T-cell (primary cell): ENCODE measurements at regions not wholly inside any gene's neighbourhood (a gene's known extent, or its start where the extent isn't known, plus 50 kb on each side); places are given as distances from the start of the nearest gene placed in this dataset.
A peak's percentile ranks its signal among the peaks of the same experiment; 100 is the strongest.

Source experiments
- ATAC-seq, 4 experiments: fragments of 200-7000 bp in 3 of 4; fragments of 150-1000 bp in 1 of 4; cut with Tn5 transposase; replicated peaks in 1 of 4; 1 replicate in 3 of 4; 2 replicates in 1 of 4; pipeline ENCODE4 v1.10.0; 2021; ENCODE audit warnings: moderate library complexity in 3 of 4, mild to moderate bottlenecking in 2 of 4, moderate number of reproducible peaks in 1 of 4
- CTCF ChIA-PET, 2 donors: fragments of 300-600 bp; sonication (Branson Sonifier 250); formaldehyde crosslinking; loops; one replicate each; lab custom pipeline; 2022; ENCODE audit warnings: antibody characterized with exemption in 2 of 2; lab: Charles Lee
- POLR2A ChIA-PET, 2 donors: fragments of 300-600 bp; sonication (Branson Sonifier 250); formaldehyde crosslinking; loops; one replicate each; lab custom pipeline; 2022; ENCODE audit warnings: antibody characterized with exemption in 2 of 2; lab: Charles Lee
- DNase-seq, 35 experiments: peaks; one replicate each; pipeline versions ENCODE4 v3.0.0 to v3.0.0-alpha.2; 2013 to 2023
- H3K27ac ChIP-seq: one replicate; pipeline ENCODE4 v1.5.1; 2013; ENCODE audit warnings: low read length
- H3K27me3 ChIP-seq, 2 experiments: replicated peaks in 1 of 2; 1 replicate in 1 of 2; 2 replicates in 1 of 2; pipeline versions ENCODE4 v1.6.1 to v1.7.0; 2013; ENCODE audit warnings: low read length in 1 of 2, mixed read lengths in 1 of 2; ENCODE audit not compliant: control insufficient read depth in 2 of 2, insufficient read depth in 2 of 2; ENCODE audit errors: extremely low read depth in 1 of 2
- H3K36me3 ChIP-seq, 2 donors: 1 replicate in 1 of 2; 2 replicates in 1 of 2; pipeline versions ENCODE4 v1.6.1 to v1.7.0; 2013; ENCODE audit warnings: low read length in 1 of 2; ENCODE audit not compliant: control insufficient read depth in 2 of 2, insufficient read depth in 1 of 2; ENCODE audit errors: extremely low read depth in 1 of 2
- H3K4me1 ChIP-seq, 2 experiments: 1 replicate in 1 of 2; 2 replicates in 1 of 2; pipeline versions ENCODE4 v1.6.1 to v1.7.0; 2013; ENCODE audit warnings: low read length in 2 of 2, mixed read lengths in 1 of 2; ENCODE audit not compliant: insufficient read depth in 2 of 2, control insufficient read depth in 1 of 2; ENCODE audit errors: extremely low read depth in 1 of 2
- H3K4me3 ChIP-seq, 2 donors: 1 replicate in 1 of 2; 2 replicates in 1 of 2; pipeline versions ENCODE4 v1.5.1 to v1.7.0; 2013; ENCODE audit warnings: mild to moderate bottlenecking in 2 of 2, low read length in 1 of 2, moderate library complexity in 1 of 2; ENCODE audit not compliant: control insufficient read depth in 1 of 2; ENCODE audit errors: extremely low read depth in 1 of 2
- H3K9me3 ChIP-seq: 2 replicates; pipeline ENCODE4 v1.7.0; 2013
- H3K27ac Mint-ChIP-seq, 2 donors: one replicate each; pipeline ENCODE4 v1.8.0; 2020 to 2021; ENCODE audit warnings: mild to moderate bottlenecking in 2 of 2, mixed read lengths in 2 of 2
- H3K27me3 Mint-ChIP-seq, 2 donors: one replicate each; pipeline ENCODE4 v1.8.0; 2021 to 2022; ENCODE audit warnings: mixed read lengths in 2 of 2
- H3K36me3 Mint-ChIP-seq: one replicate; pipeline ENCODE4 v1.8.0; 2021; ENCODE audit warnings: mixed read lengths
- H3K4me1 Mint-ChIP-seq, 3 donors: one replicate each; pipeline ENCODE4 v1.8.0; 2020 to 2022; ENCODE audit warnings: mixed read lengths in 3 of 3, mild to moderate bottlenecking in 1 of 3
- H3K4me3 Mint-ChIP-seq, 3 donors: one replicate each; pipeline ENCODE4 v1.8.0; 2020 to 2022; ENCODE audit warnings: mild to moderate bottlenecking in 3 of 3, mixed read lengths in 3 of 3, moderate library complexity in 3 of 3
- H3K9me3 Mint-ChIP-seq, 3 donors: one replicate each; pipeline ENCODE4 v1.8.0; 2020 to 2022; ENCODE audit warnings: mixed read lengths in 3 of 3
- WGBS: methylation state at CpG from one replicate; pipeline ENCODE4 v1.1.5; 2013; ENCODE audit warnings: missing lambda C conversion rate; ENCODE audit not compliant: insufficient coverage; 5-methylcytosine and 5-hydroxymethylcytosine counted together

- no peak for ATAC-seq
- no peaks in the 10 kb centered on the region for H3K27me3 Mint-ChIP-seq
- WGBS = 93% methylated on average over 2 of the region's 2 CpGs
Observed at GRCh38 chr4:89483833-89484232, 176.2 kb upstream of the GPRIN3 start.

GRCh38 chr4:89482926-89483595 is 175.5 kb upstream of the GPRIN3 start:
- CTCF ChIA-PET = interaction anchor here in 1 of 2 donors (0.6 kb wide), 1 partner anchor 217 kb away, joined by 5 read pairs; no protein-coding TSS in a partner anchor
- DNase-seq = no peak
- no peak overlapping the region for H3K4me3 Mint-ChIP-seq

More at GRCh38 chr4:89483833-89484232, 176.2 kb upstream of the GPRIN3 start:
- H3K27ac ChIP-seq = no peak overlapping the region
- no peak overlapping the region for H3K27ac Mint-ChIP-seq
- CTCF ChIA-PET = interaction anchor here in 1 of 2 donors (0.6 kb wide), 1 partner anchor 216 kb away, joined by 5 read pairs; no protein-coding TSS in a partner anchor
- POLR2A ChIA-PET = no interaction called here
- no peaks in the 10 kb centered on the region for H3K9me3 ChIP-seq
- no peaks in the 10 kb centered on the region for H3K4me1 Mint-ChIP-seq
- H3K36me3 ChIP-seq = no peaks in the 10 kb centered on the region
- peaks cover 4 to 7% (median 5%) of the 10 kb centered on the region in 3 donors for H3K9me3 Mint-ChIP-seq
- no peaks in the 10 kb centered on the region for H3K27me3 ChIP-seq
- no peaks in the 10 kb centered on the region for H3K4me1 ChIP-seq
- no peaks in the 10 kb centered on the region for H3K36me3 Mint-ChIP-seq
- no peak overlapping the region for H3K4me3 ChIP-seq
- no peak for DNase-seq
- no peak overlapping the region for H3K4me3 Mint-ChIP-seq

GRCh38 chr4:89482251-89482650 is 174.7 kb upstream of the GPRIN3 start:
- no peak overlapping the region for H3K4me3 Mint-ChIP-seq
- ATAC-seq (no peak), DNase-seq (peak in 1 of 35 experiments; percentile 19)
- H3K27me3 Mint-ChIP-seq = no peaks in the 10 kb centered on the region
- CTCF ChIA-PET = no interaction called here
- H3K36me3 Mint-ChIP-seq = no peaks in the 10 kb centered on the region
- no peaks in the 10 kb centered on the region for H3K4me1 Mint-ChIP-seq
- no peak overlapping the region for H3K27ac ChIP-seq
- H3K27me3 ChIP-seq = no peaks in the 10 kb centered on the region
- H3K4me1 ChIP-seq = no peaks in the 10 kb centered on the region
- no peak overlapping the region for H3K27ac Mint-ChIP-seq
- no peak overlapping the region for H3K4me3 ChIP-seq
- no peaks in the 10 kb centered on the region for H3K9me3 ChIP-seq
- peaks cover 4 to 7% (median 5%) of the 10 kb centered on the region in 3 donors for H3K9me3 Mint-ChIP-seq
- POLR2A ChIA-PET = interaction anchor here (0.6 to 0.7 kb wide), 2 partner anchors 13 to 354 kb away, joined by 3 read pairs; no protein-coding TSS in a partner anchor
- no peaks in the 10 kb centered on the region for H3K36me3 ChIP-seq

More at GRCh38 chr4:89482926-89483595, 175.5 kb upstream of the GPRIN3 start:
- H3K27me3 Mint-ChIP-seq = no peaks in the 10 kb centered on the region
- Histone ChIP-seq H3K4me3 (no peak overlapping the region), H3K9me3 (no peaks in the 10 kb centered on the region), H3K36me3 (no peaks in the 10 kb centered on the region), H3K27me3 (no peaks in the 10 kb centered on the region), H3K4me1 (no peaks in the 10 kb centered on the region), H3K27ac (no peak overlapping the region)
- no peaks in the 10 kb centered on the region for H3K36me3 Mint-ChIP-seq
- POLR2A ChIA-PET = interaction anchor here in 1 of 2 donors (0.6 kb wide), 1 partner anchor 354 kb away, joined by 3 read pairs; no protein-coding TSS in a partner anchor
- WGBS = 97% methylated on average over 4 of the region's 8 CpGs
- no peak overlapping the region for H3K27ac Mint-ChIP-seq
- H3K9me3 Mint-ChIP-seq = peaks cover 4 to 7% (median 5%) of the 10 kb centered on the region in 3 donors
- H3K4me1 Mint-ChIP-seq = no peaks in the 10 kb centered on the region
- ATAC-seq = no peak

- peaks cover 17 to 27% (median 21%) of the 10 kb centered on the region in 3 donors for H3K4me1 Mint-ChIP-seq
- DNase-seq (peak in 3 of 35 experiments; percentile 1 to 34 (median 2)), ATAC-seq (peak; percentile 85 to 93 (median 90))
- H3K36me3 Mint-ChIP-seq = no peaks in the 10 kb centered on the region
- peak overlapping the region; percentile 3 to 29 (median 14) for H3K4me3 Mint-ChIP-seq
- H3K27me3 Mint-ChIP-seq = no peaks in the 10 kb centered on the region
- Histone ChIP-seq H3K9me3 (no peaks in the 10 kb centered on the region), H3K27me3 (no peaks in the 10 kb centered on the region), H3K4me3 (no peak overlapping the region), H3K27ac (no peak overlapping the region), H3K36me3 (no peaks in the 10 kb centered on the region), H3K4me1 (peaks cover 0 to 7% of the 10 kb centered on the region in 2 experiments)
- POLR2A ChIA-PET = interaction anchor here in 1 of 2 donors (1.0 kb wide), 1 partner anchor 53 kb away, joined by 3 read pairs; no protein-coding TSS in a partner anchor
- CTCF ChIA-PET = interaction anchor here in 1 of 2 donors (0.6 kb wide), 1 partner anchor 433 kb away, joined by 3 read pairs; no protein-coding TSS in a partner anchor
- peak overlapping the region; percentile 45 to 74 for H3K27ac Mint-ChIP-seq
- no CpG with 5 or more reads among the region's 5 CpGs for WGBS
- no peaks in the 10 kb centered on the region for H3K9me3 Mint-ChIP-seq
Observed at GRCh38 chr4:89469930-89470375, 162.4 kb upstream of the GPRIN3 start.

GRCh38 chr4:89469516-89469915 is 161.9 kb upstream of the GPRIN3 start:
- Histone ChIP-seq H3K4me3 (no peak overlapping the region), H3K4me1 (peaks cover 0 to 7% of the 10 kb centered on the region in 2 experiments), H3K27ac (no peak overlapping the region), H3K36me3 (no peaks in the 10 kb centered on the region), H3K9me3 (no peaks in the 10 kb centered on the region), H3K27me3 (no peaks in the 10 kb centered on the region)
- no peaks in the 10 kb centered on the region for H3K27me3 Mint-ChIP-seq
- H3K36me3 Mint-ChIP-seq = no peaks in the 10 kb centered on the region
- ATAC-seq (no peak), DNase-seq (no peak)
- H3K27ac Mint-ChIP-seq = peak overlapping the region; percentile 45 to 74
- H3K4me3 Mint-ChIP-seq = peak overlapping the region in 1 of 3 donors; percentile 29
- POLR2A ChIA-PET = interaction anchor here in 1 of 2 donors (0.6 to 1.0 kb wide), 2 partner anchors 13 to 54 kb away, joined by 3 read pairs; no protein-coding TSS in a partner anchor
- peaks cover 17 to 27% (median 21%) of the 10 kb centered on the region in 3 donors for H3K4me1 Mint-ChIP-seq
- CTCF ChIA-PET = interaction anchor here in 1 of 2 donors (0.6 kb wide), 1 partner anchor 433 kb away, joined by 3 read pairs; no protein-coding TSS in a partner anchor
- no peaks in the 10 kb centered on the region for H3K9me3 Mint-ChIP-seq

- Mint-ChIP-seq H3K27ac (no peak overlapping the region), H3K4me1 (peaks cover 17 to 27% (median 21%) of the 10 kb centered on the region in 3 donors), H3K36me3 (no peaks in the 10 kb centered on the region), H3K4me3 (no peak overlapping the region), H3K27me3 (no peaks in the 10 kb centered on the region), H3K9me3 (no peaks in the 10 kb centered on the region)
- POLR2A ChIA-PET = interaction anchor here in 1 of 2 donors (1.0 kb wide), 1 partner anchor 55 kb away, joined by 3 read pairs; no protein-coding TSS in a partner anchor
- 64% methylated on average over 2 of the region's 2 CpGs for WGBS
- no peak overlapping the region for H3K27ac ChIP-seq
- ATAC-seq = no peak
- no peak overlapping the region for H3K4me3 ChIP-seq
- no peaks in the 10 kb centered on the region for H3K36me3 ChIP-seq
- no peaks in the 10 kb centered on the region for H3K27me3 ChIP-seq
- DNase-seq = no peak
- H3K9me3 ChIP-seq = no peaks in the 10 kb centered on the region
- H3K4me1 ChIP-seq = peaks cover 0 to 7% of the 10 kb centered on the region in 2 experiments
- CTCF ChIA-PET = no interaction called here
Observed at GRCh38 chr4:89468602-89469001, 161.0 kb upstream of the GPRIN3 start.
